Thyroid gland (tissue), 4 donors: ENCODE measurements at regions not wholly inside any gene's neighbourhood (a gene's known extent, or its start where the extent isn't known, plus 50 kb on each side); places are given as distances from the start of the nearest gene placed in this dataset.

Source experiments
- CTCF ChIP-seq, 6 experiments: fragments of 200-600 bp in 3 of 6; fragments of 450-650 bp in 3 of 6; sonication (generic) in 3 of 6; IDR thresholded peaks; one replicate each; pipeline ENCODE4 v1.5.1; 2016 to 2019; ENCODE audit warnings: antibody characterized with exemption in 6 of 6, mild to moderate bottlenecking in 2 of 6, inconsistent platforms in 1 of 6, moderate library complexity in 1 of 6
- POLR2A ChIP-seq, 2 donors: fragments of 450-650 bp; IDR thresholded peaks; one replicate each; pipeline ENCODE4 v1.6.1; 2017; ENCODE audit warnings: antibody characterized with exemption in 2 of 2, mild to moderate bottlenecking in 2 of 2, moderate library complexity in 1 of 2

GRCh38 chr2:139018252-139018651 is 238.1 kb upstream of the NXPH2 start:
- no peak for TF ChIP-seq CTCF (IDR thresholded peaks at IDR 0.05)
- no peak for TF ChIP-seq POLR2A (IDR thresholded peaks at IDR 0.05)
